NCI-H748 (cell line): ENCODE measurements at regions not wholly inside any gene's neighbourhood (a gene's known extent, or its start where the extent isn't known, plus 50 kb on each side); places are given as distances from the start of the nearest gene placed in this dataset.
"Not testable (repeated sequence)": the region's sequence is repeated elsewhere in the genome, so short reads cannot be mapped to it uniquely, and the experiment has no call there.

Source experiments
- DNase-seq: peaks from one replicate; lab custom pipeline; 2025; ENCODE audit not compliant: unreplicated experiment; lab: John Stamatoyannopoulos, UW

GRCh38 chr5:53160895-53161294 is 51.3 kb upstream of the MOCS2 start:
- no peak for DNase-seq

GRCh38 chr5:53161876-53162275 is 52.3 kb upstream of the MOCS2 start:
- DNase-seq: no peak

GRCh38 chr5:53164478-53165165 is 55.1 kb upstream of the MOCS2 start:
- no peak for DNase-seq

- no peak for DNase-seq
Observed at GRCh38 chr5:53165431-53166182, 56.0 kb upstream of the MOCS2 start.

- DNase-seq: no peak
Observed at GRCh38 chr5:53166183-53166495, 56.6 kb upstream of the MOCS2 start.

- no peak for DNase-seq
Observed at GRCh38 chr5:53167836-53168235, 58.3 kb upstream of the MOCS2 start.

- no peak for DNase-seq
Observed at GRCh38 chr5:53169933-53170332, 60.4 kb upstream of the MOCS2 start.

GRCh38 chr5:53170746-53171349 is 61.3 kb upstream of the MOCS2 start:
- peak; percentile 52 for DNase-seq

- DNase-seq: not testable (repeated sequence)
Observed at GRCh38 chr5:53172073-53172472, 62.5 kb upstream of the MOCS2 start.

- DNase-seq: no peak
Observed at GRCh38 chr5:53172630-53173029, 63.1 kb upstream of the MOCS2 start.

- no peak for DNase-seq
Observed at GRCh38 chr5:53173083-53173482, 63.5 kb upstream of the MOCS2 start.

GRCh38 chr5:53178830-53179229 is 69.3 kb upstream of the MOCS2 start:
- DNase-seq: no peak

- DNase-seq: no peak
Observed at GRCh38 chr5:53179691-53180090, 70.1 kb upstream of the MOCS2 start.

- no peak for DNase-seq
Observed at GRCh38 chr5:53180538-53180937, 71.0 kb upstream of the MOCS2 start.

GRCh38 chr5:53180991-53181390 is 71.4 kb upstream of the MOCS2 start:
- no peak for DNase-seq

GRCh38 chr5:53183880-53184279 is 74.3 kb upstream of the MOCS2 start:
- no peak for DNase-seq

- DNase-seq: peak; percentile 38
Observed at GRCh38 chr5:53191548-53192165, 82.1 kb upstream of the MOCS2 start.

- no peak for DNase-seq
Observed at GRCh38 chr5:53194086-53194485, 84.5 kb upstream of the MOCS2 start.

GRCh38 chr5:53199882-53200281 is 90.3 kb upstream of the MOCS2 start:
- DNase-seq: no peak

GRCh38 chr5:53200306-53200705 is 90.7 kb upstream of the MOCS2 start:
- no peak for DNase-seq

- DNase-seq: no peak
Observed at GRCh38 chr5:53201746-53202145, 92.2 kb upstream of the MOCS2 start.

GRCh38 chr5:53206562-53206961 is 97.0 kb upstream of the MOCS2 start:
- DNase-seq: no peak
